ENCODE measurements at regions not wholly inside any gene's neighbourhood (a gene's known extent, or its start where the extent isn't known, plus 50 kb on each side); places are given as distances from the start of the nearest gene placed in this dataset.

DNA sequence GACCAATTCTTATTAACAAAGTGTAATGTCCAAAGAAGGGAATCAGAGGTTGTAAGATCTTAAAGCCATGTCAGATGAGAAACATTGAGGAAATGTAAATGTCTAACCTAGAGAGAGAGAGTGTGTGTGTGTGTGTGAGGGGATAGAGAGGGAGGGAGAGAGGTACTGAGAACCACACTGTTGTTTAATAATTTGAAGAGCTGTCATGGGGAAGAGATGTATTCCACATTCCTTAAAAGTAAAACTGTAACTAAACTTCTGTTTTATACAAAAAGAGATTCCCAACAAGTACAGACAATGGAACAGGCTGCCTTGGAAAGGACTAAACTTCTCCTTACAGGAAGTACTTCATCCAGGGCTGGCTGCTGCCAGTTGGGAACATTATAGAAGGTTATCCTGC, 68.9 kb upstream of the BOC start:
- TF ChIP-seq TAF1 (conservative IDR thresholded peaks at IDR 0.05) (no peak), GABPA (IDR thresholded peaks at IDR 0.05 in 1 of 2, conservative IDR thresholded peaks at IDR 0.05 in 1 of 2) (no peak), SP1 (IDR thresholded peaks at IDR 0.05) (no peak), RAD21 (IDR thresholded peaks at IDR 0.05) (no peak), HNF4G (IDR thresholded peaks at IDR 0.05) (no peak), JUND (IDR thresholded peaks at IDR 0.05) (no peak), RXRA (IDR thresholded peaks at IDR 0.05) (no peak), YY1 (IDR thresholded peaks at IDR 0.05) (no peak)
- TF ChIP-seq, protein P1, sequence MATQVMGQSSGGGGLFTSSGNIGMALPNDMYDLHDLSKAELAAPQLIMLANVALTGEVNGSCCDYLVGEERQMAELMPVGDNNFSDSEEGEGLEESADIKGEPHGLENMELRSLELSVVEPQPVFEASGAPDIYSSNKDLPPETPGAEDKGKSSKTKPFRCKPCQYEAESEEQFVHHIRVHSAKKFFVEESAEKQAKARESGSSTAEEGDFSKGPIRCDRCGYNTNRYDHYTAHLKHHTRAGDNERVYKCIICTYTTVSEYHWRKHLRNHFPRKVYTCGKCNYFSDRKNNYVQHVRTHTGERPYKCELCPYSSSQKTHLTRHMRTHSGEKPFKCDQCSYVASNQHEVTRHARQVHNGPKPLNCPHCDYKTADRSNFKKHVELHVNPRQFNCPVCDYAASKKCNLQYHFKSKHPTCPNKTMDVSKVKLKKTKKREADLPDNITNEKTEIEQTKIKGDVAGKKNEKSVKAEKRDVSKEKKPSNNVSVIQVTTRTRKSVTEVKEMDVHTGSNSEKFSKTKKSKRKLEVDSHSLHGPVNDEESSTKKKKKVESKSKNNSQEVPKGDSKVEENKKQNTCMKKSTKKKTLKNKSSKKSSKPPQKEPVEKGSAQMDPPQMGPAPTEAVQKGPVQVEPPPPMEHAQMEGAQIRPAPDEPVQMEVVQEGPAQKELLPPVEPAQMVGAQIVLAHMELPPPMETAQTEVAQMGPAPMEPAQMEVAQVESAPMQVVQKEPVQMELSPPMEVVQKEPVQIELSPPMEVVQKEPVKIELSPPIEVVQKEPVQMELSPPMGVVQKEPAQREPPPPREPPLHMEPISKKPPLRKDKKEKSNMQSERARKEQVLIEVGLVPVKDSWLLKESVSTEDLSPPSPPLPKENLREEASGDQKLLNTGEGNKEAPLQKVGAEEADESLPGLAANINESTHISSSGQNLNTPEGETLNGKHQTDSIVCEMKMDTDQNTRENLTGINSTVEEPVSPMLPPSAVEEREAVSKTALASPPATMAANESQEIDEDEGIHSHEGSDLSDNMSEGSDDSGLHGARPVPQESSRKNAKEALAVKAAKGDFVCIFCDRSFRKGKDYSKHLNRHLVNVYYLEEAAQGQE (IDR thresholded peaks at IDR 0.05) = no peak
- TF ChIP-seq, protein P2, sequence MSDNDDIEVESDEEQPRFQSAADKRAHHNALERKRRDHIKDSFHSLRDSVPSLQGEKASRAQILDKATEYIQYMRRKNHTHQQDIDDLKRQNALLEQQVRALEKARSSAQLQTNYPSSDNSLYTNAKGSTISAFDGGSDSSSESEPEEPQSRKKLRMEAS (IDR thresholded peaks at IDR 0.05) = no peak
- TF ChIP-seq, protein P3, sequence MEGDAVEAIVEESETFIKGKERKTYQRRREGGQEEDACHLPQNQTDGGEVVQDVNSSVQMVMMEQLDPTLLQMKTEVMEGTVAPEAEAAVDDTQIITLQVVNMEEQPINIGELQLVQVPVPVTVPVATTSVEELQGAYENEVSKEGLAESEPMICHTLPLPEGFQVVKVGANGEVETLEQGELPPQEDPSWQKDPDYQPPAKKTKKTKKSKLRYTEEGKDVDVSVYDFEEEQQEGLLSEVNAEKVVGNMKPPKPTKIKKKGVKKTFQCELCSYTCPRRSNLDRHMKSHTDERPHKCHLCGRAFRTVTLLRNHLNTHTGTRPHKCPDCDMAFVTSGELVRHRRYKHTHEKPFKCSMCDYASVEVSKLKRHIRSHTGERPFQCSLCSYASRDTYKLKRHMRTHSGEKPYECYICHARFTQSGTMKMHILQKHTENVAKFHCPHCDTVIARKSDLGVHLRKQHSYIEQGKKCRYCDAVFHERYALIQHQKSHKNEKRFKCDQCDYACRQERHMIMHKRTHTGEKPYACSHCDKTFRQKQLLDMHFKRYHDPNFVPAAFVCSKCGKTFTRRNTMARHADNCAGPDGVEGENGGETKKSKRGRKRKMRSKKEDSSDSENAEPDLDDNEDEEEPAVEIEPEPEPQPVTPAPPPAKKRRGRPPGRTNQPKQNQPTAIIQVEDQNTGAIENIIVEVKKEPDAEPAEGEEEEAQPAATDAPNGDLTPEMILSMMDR (IDR thresholded peaks at IDR 0.05; ENCODE audit: low read depth, low read length, missing input control) = no peak
- TF ChIP-seq, protein P4, sequence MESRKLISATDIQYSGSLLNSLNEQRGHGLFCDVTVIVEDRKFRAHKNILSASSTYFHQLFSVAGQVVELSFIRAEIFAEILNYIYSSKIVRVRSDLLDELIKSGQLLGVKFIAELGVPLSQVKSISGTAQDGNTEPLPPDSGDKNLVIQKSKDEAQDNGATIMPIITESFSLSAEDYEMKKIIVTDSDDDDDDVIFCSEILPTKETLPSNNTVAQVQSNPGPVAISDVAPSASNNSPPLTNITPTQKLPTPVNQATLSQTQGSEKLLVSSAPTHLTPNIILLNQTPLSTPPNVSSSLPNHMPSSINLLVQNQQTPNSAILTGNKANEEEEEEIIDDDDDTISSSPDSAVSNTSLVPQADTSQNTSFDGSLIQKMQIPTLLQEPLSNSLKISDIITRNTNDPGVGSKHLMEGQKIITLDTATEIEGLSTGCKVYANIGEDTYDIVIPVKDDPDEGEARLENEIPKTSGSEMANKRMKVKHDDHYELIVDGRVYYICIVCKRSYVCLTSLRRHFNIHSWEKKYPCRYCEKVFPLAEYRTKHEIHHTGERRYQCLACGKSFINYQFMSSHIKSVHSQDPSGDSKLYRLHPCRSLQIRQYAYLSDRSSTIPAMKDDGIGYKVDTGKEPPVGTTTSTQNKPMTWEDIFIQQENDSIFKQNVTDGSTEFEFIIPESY (IDR thresholded peaks at IDR 0.05) = no peak
